Ovary (tissue), 7 donors: ENCODE measurements at regions not wholly inside any gene's neighbourhood (a gene's known extent, or its start where the extent isn't known, plus 50 kb on each side); places are given as distances from the start of the nearest gene placed in this dataset.

Source experiments
- DNase-seq, 5 donors: peaks; one replicate each; pipeline ENCODE4 v3.0.0-alpha.2; 2019 to 2020
- H3K27ac ChIP-seq, 2 donors: fragments of 200-600 bp; one replicate each; pipeline versions ENCODE4 v1.5.1 to v1.8.0; 2019 to 2022
- H3K27me3 ChIP-seq: fragments of 200-600 bp; one replicate; pipeline ENCODE4 v1.8.0; 2022
- H3K36me3 ChIP-seq: fragments of 200-600 bp; sonication (generic); one replicate; pipeline ENCODE4 v1.5.1; 2019
- H3K4me1 ChIP-seq: one replicate; pipeline ENCODE4 v1.8.1; 2013; ENCODE audit warnings: mild to moderate bottlenecking, moderate library complexity; ENCODE audit not compliant: insufficient read depth
- H3K4me3 ChIP-seq: fragments of 200-600 bp; sonication (generic); one replicate; pipeline ENCODE4 v1.5.1; 2017
- H3K9me3 ChIP-seq, 2 donors: fragments of 200-600 bp in 1 of 2; sonication (generic) in 1 of 2; one replicate each; pipeline versions ENCODE4 v1.5.1 to v1.8.1; 2013 to 2019; ENCODE audit warnings: mild to moderate bottlenecking in 1 of 2, moderate library complexity in 1 of 2
- EP300 ChIP-seq: sonication (generic); formaldehyde crosslinking; IDR thresholded peaks from one replicate; pipeline ENCODE4 v1.6.1; 2017; ENCODE audit warnings: antibody characterized with exemption
- POLR2A ChIP-seq: fragments of 450-650 bp; IDR thresholded peaks from one replicate; pipeline ENCODE4 v1.6.1; 2017; ENCODE audit warnings: antibody characterized with exemption, mild to moderate bottlenecking, moderate library complexity
- WGBS, 3 donors: extraction: QIAGEN DNeasy Blood & Tissue Kit in 1 of 3; methylation state at CpG; one replicate each; pipeline versions ENCODE4 v1.1.5 to v1.1.7; 2013 to 2017; 5-methylcytosine and 5-hydroxymethylcytosine counted together
- intact Hi-C, 4 donors: fragments of 100-400 bp; cut with DNase I; formaldehyde crosslinking; loops; one replicate each; pipeline versions ENCODE4 v1.11.0 to v1.15.1; 2022 to 2023
- TF ChIP-seq, protein P1 (sequence below), 3 donors: fragments of 450-650 bp in 2 of 3; fragments of 200-600 bp in 1 of 3; IDR thresholded peaks; one replicate each; pipeline versions ENCODE4 v1.5.1 to v1.8.0; 2016 to 2022; ENCODE audit warnings: antibody characterized with exemption in 3 of 3, mild to moderate bottlenecking in 1 of 3
- donor health status: DM: no; HTN: no; CAD: no; lungs with moderate emphysema.
- donor health status: DM: no; HTN: no; CAD: no.
- donor health status: Bipolar disorder and iron deficiency.
- donor health status: DM: no; HTN: no; CAD: no.
- donor health status: DM: yes; HTN: yes; CAD: no.

DNA sequence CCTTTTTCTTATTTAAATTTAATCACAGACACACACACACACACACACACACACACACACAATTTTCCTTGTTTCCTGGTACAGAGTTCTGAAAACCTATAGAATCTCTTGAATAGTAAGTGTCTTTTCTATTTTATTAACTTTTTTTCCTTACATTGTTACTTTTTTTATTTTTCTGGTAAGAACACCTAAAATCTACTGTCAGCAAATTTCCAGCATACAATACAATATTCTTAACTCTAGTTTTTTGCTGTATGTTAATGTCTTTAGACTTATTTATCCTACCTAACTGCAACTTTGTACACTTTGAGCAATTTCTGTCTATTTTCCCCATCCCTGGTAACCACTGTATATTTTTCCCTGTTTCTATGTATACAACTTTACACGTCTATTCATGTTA, 1179.8 kb downstream of the SLITRK1 start:
- WGBS, 3 donors, result 83 to 86% (median 83%) methylated on average over 1 of the region's 1 CpG

DNA sequence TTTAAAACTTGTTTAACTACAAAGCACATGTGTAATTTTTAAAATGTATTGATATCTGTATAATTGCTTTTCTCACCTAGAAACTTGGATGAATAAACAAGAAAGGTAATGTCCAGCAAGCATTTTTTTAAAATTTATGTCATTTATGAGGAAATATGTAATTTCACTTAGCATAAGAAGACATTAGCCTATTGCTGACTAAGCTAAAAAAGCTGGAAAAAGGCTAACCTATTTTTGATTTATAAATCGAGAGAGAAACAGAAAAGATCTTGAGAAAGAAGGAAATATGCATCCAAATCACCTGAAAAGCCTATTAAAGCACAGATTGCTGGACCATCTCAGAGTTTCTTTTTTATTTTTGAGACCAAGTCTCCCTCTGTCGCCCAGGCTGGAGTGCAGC, 1181.3 kb downstream of the SLITRK1 start:
- WGBS, 3 donors, result 73 to 85% (median 84%) methylated on average over 2 of the region's 2 CpGs
- H3K4me1 ChIP-seq, result no peaks in the 10 kb centered on the region

More for the DNA sequence above, 1179.8 kb downstream of the SLITRK1 start:
- TF ChIP-seq, protein P1, sequence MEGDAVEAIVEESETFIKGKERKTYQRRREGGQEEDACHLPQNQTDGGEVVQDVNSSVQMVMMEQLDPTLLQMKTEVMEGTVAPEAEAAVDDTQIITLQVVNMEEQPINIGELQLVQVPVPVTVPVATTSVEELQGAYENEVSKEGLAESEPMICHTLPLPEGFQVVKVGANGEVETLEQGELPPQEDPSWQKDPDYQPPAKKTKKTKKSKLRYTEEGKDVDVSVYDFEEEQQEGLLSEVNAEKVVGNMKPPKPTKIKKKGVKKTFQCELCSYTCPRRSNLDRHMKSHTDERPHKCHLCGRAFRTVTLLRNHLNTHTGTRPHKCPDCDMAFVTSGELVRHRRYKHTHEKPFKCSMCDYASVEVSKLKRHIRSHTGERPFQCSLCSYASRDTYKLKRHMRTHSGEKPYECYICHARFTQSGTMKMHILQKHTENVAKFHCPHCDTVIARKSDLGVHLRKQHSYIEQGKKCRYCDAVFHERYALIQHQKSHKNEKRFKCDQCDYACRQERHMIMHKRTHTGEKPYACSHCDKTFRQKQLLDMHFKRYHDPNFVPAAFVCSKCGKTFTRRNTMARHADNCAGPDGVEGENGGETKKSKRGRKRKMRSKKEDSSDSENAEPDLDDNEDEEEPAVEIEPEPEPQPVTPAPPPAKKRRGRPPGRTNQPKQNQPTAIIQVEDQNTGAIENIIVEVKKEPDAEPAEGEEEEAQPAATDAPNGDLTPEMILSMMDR (IDR thresholded peaks at IDR 0.05), result no peak
- no peak for TF ChIP-seq EP300
- no peak for TF ChIP-seq POLR2A
- Histone ChIP-seq H3K9me3 (no peaks in the 10 kb centered on the region), H3K4me1 (no peaks in the 10 kb centered on the region), H3K36me3 (no peaks in the 10 kb centered on the region), H3K27ac (no peak overlapping the region), H3K4me3 (no peak overlapping the region), H3K27me3 (no peaks in the 10 kb centered on the region)
- no peak for DNase-seq
- intact Hi-C loops, result no loop called here

DNA sequence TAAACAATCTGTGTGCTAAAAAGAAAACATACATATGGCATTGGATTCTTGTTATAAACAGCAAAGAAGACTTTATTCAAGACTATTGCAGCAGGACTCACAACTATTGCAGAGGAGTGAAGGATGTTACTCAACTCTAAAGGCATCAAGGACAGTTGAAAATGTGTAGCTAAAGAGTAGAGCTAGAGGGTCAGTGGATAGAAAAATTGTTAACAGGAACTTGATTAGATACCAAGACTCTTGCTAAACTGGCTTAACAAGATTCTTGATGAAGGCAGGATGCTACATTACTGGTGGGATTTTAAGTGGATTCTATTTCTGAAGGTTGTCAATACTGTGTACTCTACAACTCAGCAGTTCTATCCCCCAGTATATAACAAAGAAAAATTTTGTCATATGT, 1183.3 kb downstream of the SLITRK1 start:
- TF ChIP-seq, protein P1 (IDR thresholded peaks at IDR 0.05), result no peak
- TF ChIP-seq EP300 (no peak), POLR2A (no peak)
- Histone ChIP-seq H3K4me1 (no peaks in the 10 kb centered on the region), H3K27me3 (no peaks in the 10 kb centered on the region), H3K9me3 (no peaks in the 10 kb centered on the region), H3K27ac (no peak overlapping the region), H3K4me3 (no peak overlapping the region), H3K36me3 (no peaks in the 10 kb centered on the region)
- DNase-seq, result no peak
- intact Hi-C loops, result no loop called here

More for the DNA sequence above, 1181.3 kb downstream of the SLITRK1 start:
- Histone ChIP-seq H3K36me3 (no peaks in the 10 kb centered on the region), H3K27ac (no peak overlapping the region), H3K27me3 (no peaks in the 10 kb centered on the region), H3K4me3 (no peak overlapping the region), H3K9me3 (no peaks in the 10 kb centered on the region)
- no peak for DNase-seq
- intact Hi-C loops, result no loop called here
- TF ChIP-seq, protein P1 (IDR thresholded peaks at IDR 0.05), result no peak
- TF ChIP-seq POLR2A (no peak), EP300 (no peak)

GRCh38 chr13:82698383-82698782, 1183.9 kb downstream of the SLITRK1 start:
- DNase-seq, result no peak
- H3K9me3 ChIP-seq, result no peaks in the 10 kb centered on the region
- H3K4me1 ChIP-seq, result no peaks in the 10 kb centered on the region
- no peaks in the 10 kb centered on the region for H3K36me3 ChIP-seq
- intact Hi-C loops, result no loop called here
- no peak overlapping the region for H3K4me3 ChIP-seq
- H3K27me3 ChIP-seq, result no peaks in the 10 kb centered on the region
- no peak overlapping the region for H3K27ac ChIP-seq
- TF ChIP-seq EP300, result no peak

DNA sequence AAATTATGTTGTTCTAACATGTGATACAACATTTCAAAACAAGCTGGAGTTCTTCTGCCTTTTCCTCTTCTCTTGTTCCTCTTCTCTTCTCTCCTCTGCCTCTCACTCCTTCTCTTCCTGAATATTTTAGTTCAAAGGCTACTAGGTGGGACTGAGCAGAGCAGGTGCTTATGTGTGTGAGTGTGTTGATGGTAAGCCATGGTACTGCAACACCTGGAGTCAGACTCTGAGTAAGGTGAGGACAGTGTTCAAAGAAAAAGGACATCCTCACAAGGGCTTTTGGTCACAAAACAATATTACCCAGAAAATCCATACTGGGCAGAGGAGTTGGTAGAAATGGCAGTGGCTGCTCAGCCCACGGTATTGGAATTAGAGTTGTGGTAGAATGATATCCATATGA, 1188.7 kb downstream of the SLITRK1 start:
- Histone ChIP-seq H3K27me3 (no peaks in the 10 kb centered on the region), H3K9me3 (no peaks in the 10 kb centered on the region), H3K4me3 (no peak overlapping the region), H3K27ac (no peak overlapping the region), H3K4me1 (no peaks in the 10 kb centered on the region), H3K36me3 (no peaks in the 10 kb centered on the region)
- intact Hi-C loops, result no loop called here
- 74 to 97% (median 82%) methylated on average over 1 of the region's 1 CpG for WGBS, 3 donors
- DNase-seq, result no peak
- TF ChIP-seq POLR2A (no peak), EP300 (no peak)
- TF ChIP-seq, protein P1 (IDR thresholded peaks at IDR 0.05), result no peak
